GM19372 (cell line): ENCODE measurements at regions not wholly inside any gene's neighbourhood (a gene's known extent, or its start where the extent isn't known, plus 50 kb on each side); places are given as distances from the start of the nearest gene placed in this dataset.

Experiments
- ATAC-seq: cut with Tn5 transposase; IDR thresholded peaks from one replicate; pipeline ENCODE4 v1.9.1; 2021; ENCODE audit warnings: mild to moderate bottlenecking, low read depth, moderate library complexity; ENCODE audit not compliant: unreplicated experiment

- ATAC-seq, result no peak
Measured at GRCh38 chr13:107531816-107532215, 683.5 kb downstream of the LIG4 start.

- no peak for ATAC-seq
Measured at GRCh38 chr13:107531180-107531579, 684.2 kb downstream of the LIG4 start.

- no peak for ATAC-seq
Measured at GRCh38 chr13:107529035-107529434, 686.3 kb downstream of the LIG4 start.

- no peak for ATAC-seq
Measured at GRCh38 chr13:107518780-107519179, 696.6 kb downstream of the LIG4 start.

- no peak for ATAC-seq
Measured at GRCh38 chr13:107518292-107518691, 697.0 kb downstream of the LIG4 start.

- no peak for ATAC-seq
Measured at GRCh38 chr13:107516517-107516916, 698.8 kb downstream of the LIG4 start.

GRCh38 chr13:107512551-107512950 lies 702.8 kb downstream of the LIG4 start:
- no peak for ATAC-seq

- no peak for ATAC-seq
Measured at GRCh38 chr13:107497661-107498060, 717.7 kb downstream of the LIG4 start.

- ATAC-seq, result no peak
Measured at GRCh38 chr13:107493266-107493665, 722.1 kb downstream of the LIG4 start.

- ATAC-seq, result no peak
Measured at GRCh38 chr13:107482688-107483087, 732.6 kb downstream of the LIG4 start.

- ATAC-seq, result no peak
Measured at GRCh38 chr13:107480130-107480529, 735.2 kb downstream of the LIG4 start.

GRCh38 chr13:107477772-107478379 lies 737.5 kb downstream of the LIG4 start:
- ATAC-seq, result no peak

GRCh38 chr13:107475753-107476453 lies 739.4 kb downstream of the LIG4 start:
- no peak for ATAC-seq

- ATAC-seq, result no peak
Measured at GRCh38 chr13:107473253-107473652, 742.1 kb downstream of the LIG4 start.

GRCh38 chr13:107466326-107467099 lies 748.8 kb downstream of the LIG4 start:
- no peak for ATAC-seq

GRCh38 chr13:107462501-107462900 lies 752.8 kb downstream of the LIG4 start:
- no peak for ATAC-seq

- ATAC-seq, result no peak
Measured at GRCh38 chr13:107461751-107462150, 753.6 kb downstream of the LIG4 start.

GRCh38 chr13:107459430-107459829 lies 755.9 kb downstream of the LIG4 start:
- no peak for ATAC-seq

GRCh38 chr13:107458269-107458668 lies 757.1 kb downstream of the LIG4 start:
- no peak for ATAC-seq

- ATAC-seq, result no peak
Measured at GRCh38 chr13:107457686-107458085, 757.6 kb downstream of the LIG4 start.

- no peak for ATAC-seq
Measured at GRCh38 chr13:107456431-107456830, 758.9 kb downstream of the LIG4 start.

- ATAC-seq, result no peak
Measured at GRCh38 chr13:107452833-107453232, 762.5 kb downstream of the LIG4 start.
